Neural progenitor cell (in vitro differentiated cells): ENCODE measurements at regions not wholly inside any gene's neighbourhood (a gene's known extent, or its start where the extent isn't known, plus 50 kb on each side); places are given as distances from the start of the nearest gene placed in this dataset.

Experiments used
- EZH2 ChIP-seq: fragments of 200-600 bp; sonication (generic); IDR thresholded peaks from 2 replicates; pipeline ENCODE4 v1.6.1; 2017; ENCODE audit warnings: antibody characterized with exemption, mild to moderate bottlenecking, moderate library complexity
- EZH2phosphoT487 ChIP-seq: fragments of 200-600 bp; sonication (generic); IDR thresholded peaks from 2 replicates; pipeline ENCODE4 v1.6.1; 2017; ENCODE audit warnings: antibody characterized with exemption
- TF ChIP-seq, protein P1 (sequence below): fragments of 200-600 bp; sonication (generic); IDR thresholded peaks from 2 replicates; pipeline ENCODE4 v1.5.1; 2017; ENCODE audit warnings: antibody characterized with exemption, mild to moderate bottlenecking

DNA sequence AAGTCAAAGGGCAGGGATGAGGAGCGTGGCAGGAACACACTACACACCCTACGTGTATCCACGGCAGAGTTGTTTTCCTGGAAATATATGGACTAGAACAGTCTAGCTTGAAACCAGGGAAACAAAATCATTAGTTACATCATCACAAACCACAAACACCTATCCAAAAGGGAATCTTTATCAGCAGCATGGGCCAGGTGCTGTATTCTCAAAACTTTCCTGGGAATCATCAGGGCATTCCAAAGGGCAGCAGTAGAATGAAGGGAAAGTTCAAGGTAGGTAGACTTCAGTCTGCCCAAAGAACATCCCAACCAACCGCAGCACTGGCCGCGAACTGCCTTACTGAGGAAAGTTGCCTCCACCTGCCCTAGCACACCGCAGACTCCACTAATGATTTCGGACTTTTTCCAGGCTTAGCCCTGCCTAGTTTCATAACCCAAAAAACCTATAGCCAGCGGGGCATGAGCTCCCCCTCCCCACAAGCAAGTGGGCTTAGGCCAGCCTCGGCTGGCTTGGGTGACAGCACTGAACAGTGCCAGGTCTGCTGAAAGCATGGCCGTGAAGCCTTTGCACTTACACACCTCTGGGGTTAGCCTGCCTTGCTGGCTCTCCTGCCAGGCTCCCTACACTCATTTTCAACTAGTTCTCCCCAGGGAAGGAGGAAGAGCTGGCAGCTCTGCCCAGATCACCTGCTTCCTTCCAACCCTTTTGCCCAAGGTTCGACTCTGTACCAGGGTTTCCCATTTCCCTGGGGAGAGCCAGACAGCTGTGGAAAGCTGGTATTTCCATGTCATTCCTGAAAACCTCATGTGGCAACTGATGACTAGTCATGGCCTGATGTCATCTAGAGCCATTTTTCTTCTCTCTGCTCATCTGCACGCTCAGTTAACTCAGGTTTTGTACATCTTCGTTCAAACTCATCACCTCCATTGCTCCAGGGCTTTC, 77.3 kb upstream of the UBAC2 start:
- TF ChIP-seq, protein P1, sequence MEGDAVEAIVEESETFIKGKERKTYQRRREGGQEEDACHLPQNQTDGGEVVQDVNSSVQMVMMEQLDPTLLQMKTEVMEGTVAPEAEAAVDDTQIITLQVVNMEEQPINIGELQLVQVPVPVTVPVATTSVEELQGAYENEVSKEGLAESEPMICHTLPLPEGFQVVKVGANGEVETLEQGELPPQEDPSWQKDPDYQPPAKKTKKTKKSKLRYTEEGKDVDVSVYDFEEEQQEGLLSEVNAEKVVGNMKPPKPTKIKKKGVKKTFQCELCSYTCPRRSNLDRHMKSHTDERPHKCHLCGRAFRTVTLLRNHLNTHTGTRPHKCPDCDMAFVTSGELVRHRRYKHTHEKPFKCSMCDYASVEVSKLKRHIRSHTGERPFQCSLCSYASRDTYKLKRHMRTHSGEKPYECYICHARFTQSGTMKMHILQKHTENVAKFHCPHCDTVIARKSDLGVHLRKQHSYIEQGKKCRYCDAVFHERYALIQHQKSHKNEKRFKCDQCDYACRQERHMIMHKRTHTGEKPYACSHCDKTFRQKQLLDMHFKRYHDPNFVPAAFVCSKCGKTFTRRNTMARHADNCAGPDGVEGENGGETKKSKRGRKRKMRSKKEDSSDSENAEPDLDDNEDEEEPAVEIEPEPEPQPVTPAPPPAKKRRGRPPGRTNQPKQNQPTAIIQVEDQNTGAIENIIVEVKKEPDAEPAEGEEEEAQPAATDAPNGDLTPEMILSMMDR, result no peak
- TF ChIP-seq EZH2 (no peak), EZH2phosphoT487 (no peak)
